Activated gamma-delta T cell treated with anti-CD3 and anti-CD28 coated beads, Interleukin-2, amount 50 U/mL, for 16 hours (primary cell): ENCODE measurements at regions not wholly inside any gene's neighbourhood (a gene's known extent, or its start where the extent isn't known, plus 50 kb on each side); places are given as distances from the start of the nearest gene placed in this dataset.

Experiments used
- DNase-seq: peaks from one replicate; pipeline ENCODE4 v3.0.0-alpha.2; 2020; ENCODE audit warnings: low read depth

- DNase-seq: no peak
These were observed 191.1 kb upstream of the TSC22D2 start for GRCh38 chr3:150216866-150217600.

GRCh38 chr3:150216041-150216811 is 191.9 kb upstream of the TSC22D2 start:
- no peak for DNase-seq

- no peak for DNase-seq
These were observed 192.5 kb upstream of the TSC22D2 start for GRCh38 chr3:150215616-150216015.

GRCh38 chr3:150213577-150213976 is 194.5 kb upstream of the TSC22D2 start:
- no peak for DNase-seq

DNA sequence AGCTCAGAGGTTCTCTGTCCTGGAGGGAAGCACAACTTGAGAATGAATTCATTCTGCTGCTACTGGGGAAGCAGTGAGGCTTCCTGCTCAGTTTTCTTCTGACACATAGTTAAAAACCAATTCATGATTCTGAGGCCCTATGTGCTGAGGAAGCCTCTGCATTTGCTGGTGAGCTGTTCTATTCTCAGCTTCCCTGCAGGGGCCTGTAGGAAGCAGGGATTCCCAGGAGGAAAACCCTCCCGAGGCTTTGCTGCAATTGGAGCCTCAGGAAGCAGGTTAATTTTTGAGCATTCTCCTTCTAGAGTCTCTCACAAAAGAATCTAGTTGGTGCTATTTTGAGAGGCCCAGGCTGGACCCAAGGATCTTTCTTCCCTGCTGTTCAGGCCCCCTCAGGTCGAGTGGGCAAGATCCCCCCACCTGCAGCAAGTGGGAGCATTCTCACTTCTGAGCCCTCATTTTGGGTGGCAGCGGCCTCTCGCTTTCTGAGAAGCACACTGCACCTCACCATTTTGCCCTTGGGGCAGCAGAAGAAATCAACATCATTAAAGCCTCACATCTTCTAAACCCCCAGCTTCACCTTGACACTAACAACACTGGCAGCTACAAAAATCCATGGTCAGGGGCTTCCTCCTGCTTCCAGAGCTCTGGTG is 197.5 kb upstream of the TSC22D2 start:
- no peak for DNase-seq

GRCh38 chr3:150203273-150203672 is 204.8 kb upstream of the TSC22D2 start:
- no peak for DNase-seq

- DNase-seq: no peak
These were observed 205.4 kb upstream of the TSC22D2 start for GRCh38 chr3:150202711-150203110.

- DNase-seq: no peak
These were observed 213.1 kb upstream of the TSC22D2 start for GRCh38 chr3:150194957-150195356.

- no peak for DNase-seq
These were observed 213.6 kb upstream of the TSC22D2 start for GRCh38 chr3:150194513-150194912.

DNA sequence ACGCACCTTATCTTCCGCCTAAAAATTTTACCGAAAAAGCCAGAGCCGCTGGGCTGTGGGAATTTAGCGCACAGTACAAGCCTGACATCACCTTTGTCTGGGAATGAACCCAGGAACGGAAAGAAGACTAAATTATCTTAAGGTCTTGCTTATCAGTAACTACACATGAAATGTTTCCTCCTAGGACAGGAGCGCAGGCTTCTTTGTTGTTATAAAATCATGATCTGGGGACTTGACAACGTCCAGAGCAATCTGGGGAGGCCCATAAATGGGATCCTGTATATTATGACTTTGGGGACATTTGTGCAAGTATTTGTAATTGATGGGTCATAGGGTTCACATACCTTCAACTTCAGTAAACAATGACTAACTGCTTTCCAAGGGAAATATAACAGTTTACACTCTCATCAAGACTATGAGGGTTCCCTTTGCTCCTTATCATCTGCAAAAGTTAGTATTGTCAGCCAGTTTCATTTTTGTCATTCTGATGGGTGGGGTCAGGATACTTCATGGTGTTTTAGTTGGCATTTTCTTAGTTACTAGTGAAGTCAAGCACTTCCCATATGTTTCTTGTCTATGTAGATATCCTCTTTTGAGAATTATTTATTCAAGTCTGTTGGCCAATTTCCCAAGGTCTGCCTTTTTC is 213.9 kb upstream of the PFN2 start:
- DNase-seq: no peak

GRCh38 chr3:150183678-150184425 is 213.2 kb upstream of the PFN2 start:
- peak; percentile 6 for DNase-seq

GRCh38 chr3:150180334-150180733 is 209.6 kb upstream of the PFN2 start:
- no peak for DNase-seq

- no peak for DNase-seq
These were observed 208.6 kb upstream of the PFN2 start for GRCh38 chr3:150179330-150179729.

GRCh38 chr3:150177673-150178381 is 207.1 kb upstream of the PFN2 start:
- DNase-seq: no peak

GRCh38 chr3:150174179-150174578 is 203.5 kb upstream of the PFN2 start:
- no peak for DNase-seq

GRCh38 chr3:150172356-150172755 is 201.7 kb upstream of the PFN2 start:
- DNase-seq: no peak

GRCh38 chr3:150170852-150171520 is 200.3 kb upstream of the PFN2 start:
- DNase-seq: no peak

DNA sequence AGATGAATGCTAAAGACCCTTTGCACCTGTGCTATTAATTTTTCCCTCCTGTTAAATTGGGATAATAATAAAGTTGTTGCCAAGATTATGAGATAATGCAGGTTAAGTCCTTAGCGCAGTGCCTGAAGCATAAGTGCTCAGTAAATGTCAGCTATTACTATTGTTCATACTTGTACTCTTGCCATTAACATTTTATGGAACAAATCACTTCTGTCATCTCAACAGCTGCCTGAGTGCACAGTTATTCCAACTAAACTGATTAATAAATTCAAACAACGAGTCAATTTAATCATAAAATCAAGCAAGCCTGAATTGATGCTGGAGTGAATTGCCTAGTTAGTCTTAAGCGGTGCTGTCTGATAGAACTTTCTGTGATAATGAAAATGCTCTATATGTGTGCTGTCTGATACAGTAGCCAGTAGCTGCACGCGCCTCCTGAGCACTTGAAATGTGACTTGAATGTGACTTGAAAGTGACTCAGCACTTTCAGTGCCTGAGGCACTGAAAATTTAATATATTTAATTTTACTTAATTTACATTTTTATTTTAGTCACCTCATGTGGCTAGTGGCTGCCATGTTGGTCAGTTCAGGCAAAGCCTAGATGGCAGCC is 198.7 kb upstream of the PFN2 start:
- no peak for DNase-seq

DNA sequence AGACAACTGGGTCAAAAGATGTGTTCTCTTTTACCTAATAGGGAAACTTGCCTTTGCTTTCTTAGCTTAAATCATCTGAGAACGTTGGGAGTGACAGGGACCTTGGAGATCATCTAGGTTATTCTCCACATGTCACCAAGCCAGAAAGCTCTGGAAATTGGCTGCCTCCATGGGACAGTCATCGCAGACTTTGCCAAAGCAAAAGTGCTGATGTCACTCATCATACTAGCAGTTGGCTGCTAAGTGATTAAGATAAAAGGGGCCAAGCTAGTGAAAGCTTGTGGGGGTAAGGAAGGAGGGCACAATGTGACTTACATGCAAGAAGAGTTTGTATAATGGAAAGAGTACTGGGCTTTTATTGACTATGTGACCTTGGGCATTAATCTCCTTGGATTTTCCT is 198.0 kb upstream of the PFN2 start:
- DNase-seq: no peak
